ENCODE measurements at regions not wholly inside any gene's neighbourhood (a gene's known extent, or its start where the extent isn't known, plus 50 kb on each side); places are given as distances from the start of the nearest gene placed in this dataset.

- Histone ChIP-seq H3K27me3 (ENCODE audit: low read length) (no peaks in the 10 kb centered on the region), H3K9me2 (replicated peaks; ENCODE audit: low read length) (no peaks in the 10 kb centered on the region), H3K9ac (ENCODE audit: low read length) (no peak overlapping the region), H3F3A (ENCODE audit: low read length, unreplicated experiment) (no peaks in the 10 kb centered on the region), H3K79me2 (ENCODE audit: low read length) (no peaks in the 10 kb centered on the region), H3K27ac (ENCODE audit: low read length) (peak overlapping the region; percentile 49), H3K9me3 (ENCODE audit: low read length) (no peaks in the 10 kb centered on the region), H3K4me2 (ENCODE audit: low read length) (no peak overlapping the region), H2AFZ (ENCODE audit: low read length) (no peak overlapping the region), H3K4me1 (ENCODE audit: insufficient read depth, low read length) (peaks cover 31% of the 10 kb centered on the region), H3K36me3 (ENCODE audit: low read depth, low read length) (no peaks in the 10 kb centered on the region), H4K20me1 (ENCODE audit: low read length) (no peaks in the 10 kb centered on the region), H3K4me3 (ENCODE audit: low read length) (no peak overlapping the region)
- POLR2A ChIA-PET (ENCODE audit: unreplicated experiment) = no interaction called here
- ATAC-seq (peak; percentile 70), DNase-seq (peak; percentile 60)
- TF ChIP-seq CTCF (conservative IDR thresholded peaks at IDR 0.05; ENCODE audit: low read depth, low read length) (no peak), EZH2phosphoT487 (IDR thresholded peaks at IDR 0.05; ENCODE audit: borderline replicate concordance, low read length) (no peak), EZH2 (IDR thresholded peaks at IDR 0.05; ENCODE audit: low read length, unreplicated experiment) (no peak)
- BruUV-seq (replicated peaks) = no TSS peak
- intact Hi-C loops (cut with micrococcal nuclease) = no loop called here
- CTCF ChIA-PET = no interaction called here
Measured at GRCh38 chr12:115322275-115322674, 638.3 kb upstream of the TBX3 start.

- CTCF ChIA-PET = no interaction called here
- intact Hi-C loops (cut with micrococcal nuclease) = no loop called here
- no peaks in the 10 kb centered on the region for H4K20me1 ChIP-seq (ENCODE audit: low read length)
Measured at GRCh38 chr12:115320967-115321366, 637.0 kb upstream of the TBX3 start.

More at GRCh38 chr12:115320967-115321366, 637.0 kb upstream of the TBX3 start:
- H3K4me2 ChIP-seq (ENCODE audit: low read length) = no peak overlapping the region
- H3K4me3 ChIP-seq (ENCODE audit: low read length) = no peak overlapping the region
- H3F3A ChIP-seq (ENCODE audit: low read length, unreplicated experiment) = no peaks in the 10 kb centered on the region
- H3K9me2 ChIP-seq (replicated peaks; ENCODE audit: low read length) = no peaks in the 10 kb centered on the region
- no peak overlapping the region for H2AFZ ChIP-seq (ENCODE audit: low read length)
- peaks cover 31% of the 10 kb centered on the region for H3K4me1 ChIP-seq (ENCODE audit: insufficient read depth, low read length)
- H3K9ac ChIP-seq (ENCODE audit: low read length) = no peak overlapping the region
- H3K27me3 ChIP-seq (ENCODE audit: low read length) = no peaks in the 10 kb centered on the region
- H3K79me2 ChIP-seq (ENCODE audit: low read length) = no peaks in the 10 kb centered on the region
- H3K9me3 ChIP-seq (ENCODE audit: low read length) = no peaks in the 10 kb centered on the region
- TF ChIP-seq EZH2phosphoT487 (IDR thresholded peaks at IDR 0.05; ENCODE audit: borderline replicate concordance, low read length) (no peak), EZH2 (IDR thresholded peaks at IDR 0.05; ENCODE audit: low read length, unreplicated experiment) (no peak), CTCF (conservative IDR thresholded peaks at IDR 0.05; ENCODE audit: low read depth, low read length) (no peak)
- ATAC-seq = no peak
- POLR2A ChIA-PET (ENCODE audit: unreplicated experiment) = no interaction called here
- no peak overlapping the region for H3K27ac ChIP-seq (ENCODE audit: low read length)
- BruUV-seq (replicated peaks) = no TSS peak
- no peaks in the 10 kb centered on the region for H3K36me3 ChIP-seq (ENCODE audit: low read depth, low read length)
- DNase-seq = no peak
